HepG2 (cell line): ENCODE measurements at regions not wholly inside any gene's neighbourhood (a gene's known extent, or its start where the extent isn't known, plus 50 kb on each side); places are given as distances from the start of the nearest gene placed in this dataset.

Experiments
- ATAC-seq: fragments of 200-7000 bp; cut with Tn5 transposase; 3 replicates; pipeline ENCODE4 v1.9.1; 2020; ENCODE audit warnings: mild to moderate bottlenecking, moderate library complexity
- BruUV-seq: library from RNA; stranded (reverse); fragments of 400-500 nt; replicated peaks from 2 replicates; lab custom pipeline; 2021; lab: Mats Ljungman, UMichigan
- CTCF ChIA-PET: fragments of 300-600 bp; formaldehyde crosslinking; extraction: SDS; loops from one replicate; lab custom pipeline; 2021; ENCODE audit warnings: low total read pairs, inconsistent platforms, low intra/inter-chr PET ratio; lab: Yijun Ruan, JAX
- POLR2A ChIA-PET: fragments of 350-600 bp; sonication (Branson Sonifier 250); formaldehyde crosslinking; loops from one replicate; lab custom pipeline; 2020; ENCODE audit warnings: antibody characterized with exemption, inconsistent platforms; lab: Yijun Ruan, JAX
- DNase-seq: peaks from one replicate; pipeline ENCODE4 v3.0.0-alpha.2; 2015; ENCODE audit warnings: low spot score
- FAIRE-seq: peaks from 3 replicates; lab custom pipeline; 2011; peaks lifted over from hg19 to GRCh38; lab: Jason Lieb, UNC
- H2AFZ ChIP-seq: one replicate; pipeline ENCODE4 v1.6.1; 2011; ENCODE audit warnings: low read length, inconsistent platforms
- H3K27ac ChIP-seq: fragments of 300-600 bp; 3 replicates; pipeline ENCODE4 v1.8.0; 2011; ENCODE audit warnings: mixed run types, mild to moderate bottlenecking, mixed read lengths, low read length, inconsistent platforms; ENCODE audit not compliant: insufficient read depth; ENCODE audit errors: extremely low read length
- H3K27me3 ChIP-seq, 2 experiments: fragments of 200-600 bp in 1 of 2; 2 replicates in 1 of 2; 3 replicates in 1 of 2; pipeline versions ENCODE4 v1.6.0 to v1.8.0; 2011; ENCODE audit warnings: low read length in 2 of 2, mild to moderate bottlenecking in 2 of 2, moderate library complexity in 2 of 2, inconsistent platforms in 1 of 2; ENCODE audit not compliant: insufficient read depth in 2 of 2, control insufficient read depth in 1 of 2
- H3K36me3 ChIP-seq, 2 experiments: fragments of 200-600 bp in 1 of 2; replicated peaks in 1 of 2; 2 replicates in 1 of 2; 3 replicates in 1 of 2; pipeline versions ENCODE4 v1.5.1 to v1.8.0; 2011; ENCODE audit warnings: low read length in 2 of 2, inconsistent platforms in 1 of 2; ENCODE audit not compliant: insufficient read depth in 2 of 2, control insufficient read depth in 1 of 2
- H3K4me1 ChIP-seq: 2 replicates; pipeline ENCODE4 v1.5.1; 2012; ENCODE audit warnings: low read length, inconsistent platforms; ENCODE audit not compliant: insufficient read depth
- H3K4me2 ChIP-seq: 2 replicates; pipeline ENCODE4 v1.6.0; 2011; ENCODE audit warnings: low read depth, low read length, inconsistent platforms
- H3K4me3 ChIP-seq, 3 experiments: fragments of 200-600 bp in 1 of 3; sonication (generic), shearing (Covaris generic) in 1 of 3; replicated peaks in 1 of 3; 2 replicates each; pipeline ENCODE4 v1.5.1; 2011 to 2016; ENCODE audit warnings: low read length in 3 of 3, inconsistent platforms in 2 of 3, low read depth in 2 of 3, mild to moderate bottlenecking in 2 of 3, control low read depth in 1 of 3, mixed read lengths in 1 of 3; ENCODE audit not compliant: insufficient read depth in 1 of 3
- H3K79me2 ChIP-seq: one replicate; pipeline ENCODE4 v1.6.1; 2011; ENCODE audit warnings: low read length, inconsistent platforms; ENCODE audit not compliant: insufficient read depth
- H3K9ac ChIP-seq: 2 replicates; pipeline ENCODE4 v1.6.0; 2011; ENCODE audit warnings: mild to moderate bottlenecking, low read depth, low read length, inconsistent platforms; ENCODE audit not compliant: insufficient read depth
- H3K9me3 ChIP-seq: 2 replicates; pipeline ENCODE4 v1.5.1; 2012; ENCODE audit warnings: mild to moderate bottlenecking, low read length
- H4K20me1 ChIP-seq: 2 replicates; pipeline ENCODE4 v1.6.0; 2011; ENCODE audit warnings: inconsistent platforms, mild to moderate bottlenecking, low read length, moderate library complexity; ENCODE audit not compliant: insufficient read depth
- GATAD2A ChIP-seq: IDR thresholded peaks from 2 replicates; pipeline ENCODE4 v1.6.1; 2016
- KMT2B ChIP-seq: IDR thresholded peaks from 2 replicates; pipeline ENCODE4 v1.6.1; 2016; ENCODE audit warnings: missing genetic modification reagents, missing compliant biosample characterization
- MED8 ChIP-seq: sonication (generic); formaldehyde crosslinking; IDR thresholded peaks from 2 replicates; pipeline ENCODE4 v1.8.1; 2023; ENCODE audit warnings: mild to moderate bottlenecking, missing genetic modification reagents; ENCODE audit not compliant: insufficient replicate concordance
- ZFP90 ChIP-seq: sonication (generic); formaldehyde crosslinking; IDR thresholded peaks from 2 replicates; pipeline ENCODE4 v1.8.0; 2022; ENCODE audit warnings: missing genetic modification reagents, mild to moderate bottlenecking, inconsistent platforms, borderline replicate concordance
- ZNF143 ChIP-seq: sonication (generic); formaldehyde crosslinking; IDR thresholded peaks from 2 replicates; pipeline ENCODE4 v1.4.0; 2020; ENCODE audit warnings: missing genetic modification reagents
- ZNF224 ChIP-seq: sonication (generic); formaldehyde crosslinking; IDR thresholded peaks from 2 replicates; pipeline ENCODE4 v1.5.0; 2020; ENCODE audit warnings: mild to moderate bottlenecking, missing genetic modification reagents
- ZNF326 ChIP-seq: sonication (generic); formaldehyde crosslinking; IDR thresholded peaks from 2 replicates; pipeline ENCODE4 v1.4.0; 2020; ENCODE audit warnings: missing genetic modification reagents, borderline replicate concordance
- ZNF34 ChIP-seq: sonication (generic); formaldehyde crosslinking; IDR thresholded peaks from 2 replicates; pipeline ENCODE4 v1.4.0; 2020; ENCODE audit warnings: mild to moderate bottlenecking, missing genetic modification reagents, borderline replicate concordance
- WGBS: methylation state at CpG from one replicate; pipeline ENCODE4 v1.1.6; 2017; ENCODE audit warnings: low lambda C conversion rate; 5-methylcytosine and 5-hydroxymethylcytosine counted together
- in situ Hi-C: cut with HindIII; loops from 2 replicates; pipeline ENCODE4 v1.10.0; 2017; ENCODE audit warnings: low pct_unique_long_range_greater_than_20kb; ENCODE audit not compliant: extremely low pct_ligation_motif_present
- intact Hi-C: fragments of 100-400 bp; cut with micrococcal nuclease; formaldehyde crosslinking; loops from one replicate; pipeline ENCODE4 v1.10.0; 2022; ENCODE audit not compliant: unreplicated experiment

- WGBS = 0% methylated on average over 2 of the region's 2 CpGs
- H3K27me3 ChIP-seq = no peaks in the 10 kb centered on the region
- H3K27ac ChIP-seq = no peak overlapping the region
- no peaks in the 10 kb centered on the region for H3K79me2 ChIP-seq
- H2AFZ ChIP-seq = no peak overlapping the region
- in situ Hi-C loops (no loop called here), intact Hi-C loops (no loop called here)
- no TSS peak for BruUV-seq
- ATAC-seq (no peak), FAIRE-seq (no peak), DNase-seq (no peak)
- H3K9me3 ChIP-seq = no peaks in the 10 kb centered on the region
- H3K9ac ChIP-seq = no peak overlapping the region
- no peaks in the 10 kb centered on the region for H3K36me3 ChIP-seq
- no peak overlapping the region for H3K4me2 ChIP-seq
- H3K4me1 ChIP-seq = no peaks in the 10 kb centered on the region
- no peaks in the 10 kb centered on the region for H4K20me1 ChIP-seq
- CTCF ChIA-PET = no interaction called here
- TF ChIP-seq ZFP90 (CRISPR knock-in tag) (no peak), ZNF34 (no peak), ZNF224 (CRISPR knock-in tag) (no peak), GATAD2A (no peak), KMT2B (CRISPR knock-in tag) (no peak)
- no peak overlapping the region for H3K4me3 ChIP-seq
- POLR2A ChIA-PET = no interaction called here
These were observed 166.2 kb upstream of the PPP2R2B start for GRCh38 chr5:147044572-147045273.

DNA sequence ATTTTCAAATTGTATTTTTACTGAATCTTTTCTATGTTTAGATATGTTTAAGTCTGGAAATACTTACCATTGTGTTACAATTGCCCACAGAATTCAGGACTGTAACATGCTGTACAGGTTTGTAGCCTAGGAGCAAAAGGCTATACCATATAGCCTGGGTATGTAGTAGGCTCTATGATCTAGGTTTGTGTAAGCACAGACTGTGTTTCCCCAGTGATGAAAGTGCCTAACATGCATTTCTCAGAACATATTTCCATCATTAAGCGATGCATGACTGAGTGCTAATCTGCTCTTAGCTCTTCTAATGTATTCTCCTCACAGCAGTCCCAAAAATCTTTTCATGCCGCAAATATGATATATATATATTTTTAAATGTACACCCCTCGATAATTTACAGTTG lies 166.7 kb upstream of the PPP2R2B start:
- 38% methylated on average over 3 of the region's 3 CpGs for WGBS
- CTCF ChIA-PET = no interaction called here
- BruUV-seq = no TSS peak

More for the DNA sequence above, 166.7 kb upstream of the PPP2R2B start:
- no peak overlapping the region for H2AFZ ChIP-seq
- H3K27ac ChIP-seq = no peak overlapping the region
- no peaks in the 10 kb centered on the region for H3K9me3 ChIP-seq
- H3K4me2 ChIP-seq = no peak overlapping the region
- H4K20me1 ChIP-seq = no peaks in the 10 kb centered on the region
- TF ChIP-seq MED8 (CRISPR knock-in tag) = no peak
- TF ChIP-seq ZNF326 (CRISPR knock-in tag) = no peak
- TF ChIP-seq ZNF143 (CRISPR knock-in tag) = no peak
- H3K27me3 ChIP-seq = no peaks in the 10 kb centered on the region
- FAIRE-seq (no peak), DNase-seq (no peak), ATAC-seq (no peak)
- POLR2A ChIA-PET = no interaction called here
- no peaks in the 10 kb centered on the region for H3K36me3 ChIP-seq
- no peaks in the 10 kb centered on the region for H3K4me1 ChIP-seq
- intact Hi-C loops (no loop called here), in situ Hi-C loops (no loop called here)
- H3K4me3 ChIP-seq = no peak overlapping the region
- H3K9ac ChIP-seq = no peak overlapping the region
- no peaks in the 10 kb centered on the region for H3K79me2 ChIP-seq
